ENCODE measurements at regions not wholly inside any gene's neighbourhood (a gene's known extent, or its start where the extent isn't known, plus 50 kb on each side); places are given as distances from the start of the nearest gene placed in this dataset.

DNA sequence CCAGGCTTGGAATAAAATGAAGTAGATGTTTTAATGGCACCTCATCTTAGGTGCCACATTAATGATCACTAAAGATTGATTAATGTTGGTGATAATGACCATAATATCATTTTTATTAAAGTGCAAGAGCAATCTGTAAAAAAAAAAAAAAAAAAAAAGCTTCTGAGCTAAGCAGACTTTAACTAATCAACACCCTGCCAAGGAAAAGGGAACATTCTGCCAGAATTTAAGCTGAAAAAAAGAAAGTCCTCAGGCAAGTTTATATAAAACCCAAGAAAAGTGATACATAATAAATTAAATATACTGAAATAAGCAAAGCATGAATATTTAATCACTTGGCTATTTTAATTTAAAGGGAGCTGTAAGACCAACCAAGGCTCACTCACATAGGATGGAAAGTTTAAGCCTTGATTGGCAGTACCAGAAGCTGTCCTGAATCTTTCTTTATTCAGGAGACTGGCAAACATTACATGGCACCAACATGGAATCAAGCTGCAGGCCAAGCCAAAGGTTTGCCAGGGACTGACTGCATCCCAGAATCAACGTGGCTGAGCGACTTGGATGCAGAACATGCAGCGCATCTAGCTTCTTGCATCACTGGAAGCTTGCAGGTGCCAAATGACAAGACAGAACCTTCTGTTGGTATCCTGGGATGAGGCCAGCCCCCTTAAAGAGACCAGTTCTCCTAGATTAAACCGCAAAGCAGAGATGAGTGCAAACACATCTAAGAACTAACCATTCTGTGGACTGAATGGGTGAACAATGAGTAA, 413.6 kb downstream of the ENC1 start:
- no peak overlapping the region for H3K4me3 ChIP-seq (ENCODE audit: low read depth, low read length)
- DNase-seq (ENCODE audit: low read depth, low spot score) = no peak
- in situ Hi-C loops (cut with HindIII; ENCODE audit: low sequenced_read_pairs) = no loop called here
- TF ChIP-seq CTCF (IDR thresholded peaks at IDR 0.05; ENCODE audit: low read depth, low read length) = no peak

DNA sequence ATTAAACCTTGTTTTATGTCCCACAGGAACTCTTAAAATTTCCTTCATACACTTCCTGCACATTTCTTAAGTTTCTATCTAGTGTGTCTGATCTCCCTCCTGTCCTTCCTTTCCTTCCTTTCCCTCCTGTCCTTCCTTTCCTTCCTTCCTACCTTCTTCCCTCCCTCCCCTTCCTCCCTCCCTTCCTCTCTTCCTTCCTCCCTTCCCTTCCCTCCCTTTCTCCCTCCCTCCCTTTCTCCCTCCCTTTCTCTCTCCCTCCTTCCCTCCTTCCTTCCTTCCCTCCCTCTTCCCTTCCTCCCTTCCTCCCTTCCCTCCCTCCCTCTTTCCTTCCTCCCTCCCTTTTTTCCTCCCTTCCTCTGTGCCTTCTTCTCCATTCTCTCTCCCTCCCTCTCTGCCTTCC, 414.9 kb downstream of the ENC1 start:
- DNase-seq (ENCODE audit: low read depth, low spot score) = no peak
- no peak for TF ChIP-seq CTCF (IDR thresholded peaks at IDR 0.05; ENCODE audit: low read depth, low read length)
- in situ Hi-C loops (cut with HindIII; ENCODE audit: low sequenced_read_pairs) = no loop called here
- H3K4me3 ChIP-seq (ENCODE audit: low read depth, low read length) = no peak overlapping the region

DNA sequence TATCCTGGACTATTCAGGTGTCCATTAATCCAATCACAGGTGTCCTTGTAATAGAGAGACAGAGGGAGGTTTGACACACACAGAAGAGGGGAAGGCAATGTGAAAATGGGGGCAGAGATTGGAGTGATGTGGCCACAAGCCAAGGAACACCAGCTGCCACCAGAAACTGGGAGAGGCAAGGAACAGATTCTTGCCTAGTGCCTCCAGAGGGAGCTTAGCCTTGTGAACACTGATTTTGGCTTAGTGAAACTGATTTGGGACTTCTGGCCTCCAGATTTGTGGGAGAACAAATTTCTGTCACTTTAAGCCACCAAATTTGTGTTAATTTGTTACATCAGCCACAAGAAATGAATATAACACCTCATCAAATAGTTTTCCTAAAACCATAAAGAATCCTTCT, 416.2 kb downstream of the ENC1 start:
- DNase-seq (ENCODE audit: low read depth, low spot score) = no peak
- TF ChIP-seq CTCF (IDR thresholded peaks at IDR 0.05; ENCODE audit: low read depth, low read length) = no peak
- in situ Hi-C loops (cut with HindIII; ENCODE audit: low sequenced_read_pairs) = no loop called here

GRCh38 chr5:74222806-74223205, 417.7 kb downstream of the ENC1 start:
- no peak for DNase-seq (ENCODE audit: low read depth, low spot score)
- H3K4me3 ChIP-seq (ENCODE audit: low read depth, low read length) = no peak overlapping the region
- in situ Hi-C loops (cut with HindIII; ENCODE audit: low sequenced_read_pairs) = no loop called here
- no peak for TF ChIP-seq CTCF (IDR thresholded peaks at IDR 0.05; ENCODE audit: low read depth, low read length)

More for the DNA sequence above, 416.2 kb downstream of the ENC1 start:
- H3K4me3 ChIP-seq (ENCODE audit: low read depth, low read length) = no peak overlapping the region

DNA sequence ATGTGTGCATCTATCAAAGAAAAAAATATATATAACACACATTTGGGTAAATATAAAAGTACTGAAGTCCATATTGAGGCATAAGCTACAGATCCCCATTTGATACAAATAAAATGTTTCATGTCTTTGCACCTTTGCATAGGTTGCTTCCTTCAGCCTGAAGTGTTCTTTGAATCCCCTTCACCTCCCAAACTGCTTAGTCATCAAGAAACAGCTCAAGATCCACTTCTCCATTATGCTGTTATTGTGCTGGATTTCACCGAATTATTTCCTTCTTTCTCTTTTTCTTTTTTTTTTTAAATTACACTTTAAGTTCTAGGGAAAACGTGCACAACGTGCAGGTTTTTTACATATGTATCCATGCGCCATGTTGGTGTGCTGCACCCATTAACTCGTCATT, 419.1 kb downstream of the ENC1 start:
- DNase-seq (ENCODE audit: low read depth, low spot score) = no peak
- in situ Hi-C loops (cut with HindIII; ENCODE audit: low sequenced_read_pairs) = no loop called here
- no peak overlapping the region for H3K4me3 ChIP-seq (ENCODE audit: low read depth, low read length)
- TF ChIP-seq CTCF (IDR thresholded peaks at IDR 0.05; ENCODE audit: low read depth, low read length) = no peak

GRCh38 chr5:74216012-74216411, 424.5 kb downstream of the ENC1 start:
- H3K4me3 ChIP-seq (ENCODE audit: low read depth, low read length) = no peak overlapping the region
- in situ Hi-C loops (cut with HindIII; ENCODE audit: low sequenced_read_pairs) = no loop called here
- no peak for TF ChIP-seq CTCF (IDR thresholded peaks at IDR 0.05; ENCODE audit: low read depth, low read length)
- DNase-seq (ENCODE audit: low read depth, low spot score) = no peak

Measured in astrocyte of the spinal cord (primary cell).